ENCODE measurements at regions not wholly inside any gene's neighbourhood (a gene's known extent, or its start where the extent isn't known, plus 50 kb on each side); places are given as distances from the start of the nearest gene placed in this dataset.

DNA sequence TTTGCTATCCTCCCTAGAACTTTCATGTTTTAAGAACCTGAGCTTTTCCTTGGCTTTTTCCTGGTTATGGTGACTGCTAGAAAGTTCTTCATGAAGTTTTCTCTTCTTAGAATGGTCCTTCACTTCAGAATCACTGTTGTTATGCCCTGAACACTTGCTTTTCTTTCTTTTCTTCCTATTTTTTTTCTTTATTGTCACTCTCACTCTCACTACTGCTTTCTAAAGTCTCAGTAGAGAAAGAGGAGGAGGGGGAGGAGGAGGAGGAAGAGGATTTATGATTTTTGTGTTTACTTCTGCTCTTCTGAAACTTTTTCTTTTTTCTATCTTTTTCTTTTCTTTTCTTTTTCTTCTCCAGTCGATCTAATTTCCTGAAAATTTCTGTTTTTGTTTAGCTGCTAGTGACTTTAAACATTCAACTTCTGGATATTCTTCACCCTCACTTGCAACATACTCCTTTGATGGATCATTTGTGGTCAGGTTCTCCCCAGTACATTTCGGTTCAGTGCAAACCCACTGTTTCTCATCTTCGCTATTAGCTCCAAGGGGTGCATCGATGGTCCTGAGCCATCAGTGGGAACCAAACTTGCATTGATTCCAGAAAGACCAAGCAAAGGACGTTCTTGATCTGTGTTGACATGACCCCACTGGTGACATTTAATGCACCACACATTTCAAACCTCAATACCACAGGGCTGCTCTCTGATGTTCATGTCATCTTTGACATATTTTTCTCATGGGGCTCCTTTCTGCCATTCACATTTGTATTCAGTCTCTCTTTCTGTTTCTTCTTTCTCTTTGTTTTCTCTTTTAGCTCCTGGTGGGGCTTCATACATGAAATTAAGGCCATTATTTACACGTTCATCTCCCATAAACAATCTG lies 81.6 kb upstream of the HAND1 start:
- TF ChIP-seq, protein P1, sequence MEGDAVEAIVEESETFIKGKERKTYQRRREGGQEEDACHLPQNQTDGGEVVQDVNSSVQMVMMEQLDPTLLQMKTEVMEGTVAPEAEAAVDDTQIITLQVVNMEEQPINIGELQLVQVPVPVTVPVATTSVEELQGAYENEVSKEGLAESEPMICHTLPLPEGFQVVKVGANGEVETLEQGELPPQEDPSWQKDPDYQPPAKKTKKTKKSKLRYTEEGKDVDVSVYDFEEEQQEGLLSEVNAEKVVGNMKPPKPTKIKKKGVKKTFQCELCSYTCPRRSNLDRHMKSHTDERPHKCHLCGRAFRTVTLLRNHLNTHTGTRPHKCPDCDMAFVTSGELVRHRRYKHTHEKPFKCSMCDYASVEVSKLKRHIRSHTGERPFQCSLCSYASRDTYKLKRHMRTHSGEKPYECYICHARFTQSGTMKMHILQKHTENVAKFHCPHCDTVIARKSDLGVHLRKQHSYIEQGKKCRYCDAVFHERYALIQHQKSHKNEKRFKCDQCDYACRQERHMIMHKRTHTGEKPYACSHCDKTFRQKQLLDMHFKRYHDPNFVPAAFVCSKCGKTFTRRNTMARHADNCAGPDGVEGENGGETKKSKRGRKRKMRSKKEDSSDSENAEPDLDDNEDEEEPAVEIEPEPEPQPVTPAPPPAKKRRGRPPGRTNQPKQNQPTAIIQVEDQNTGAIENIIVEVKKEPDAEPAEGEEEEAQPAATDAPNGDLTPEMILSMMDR (IDR thresholded peaks at IDR 0.05): no peak
- TF ChIP-seq POLR2A (IDR thresholded peaks at IDR 0.05): no peak

All from vagina (tissue), 2 donors.